WI38 (cell line): ENCODE measurements at regions not wholly inside any gene's neighbourhood (a gene's known extent, or its start where the extent isn't known, plus 50 kb on each side); places are given as distances from the start of the nearest gene placed in this dataset.

ENCODE experiments used
- H3K4me3 ChIP-seq: 2 replicates; pipeline ENCODE4 v1.5.1; 2011; ENCODE audit warnings: low read depth, mild to moderate bottlenecking, control low read depth, low read length
- TF ChIP-seq, protein P1 (sequence below): IDR thresholded peaks from 2 replicates; pipeline ENCODE4 v1.5.1; 2012; ENCODE audit warnings: low read depth, mild to moderate bottlenecking, control low read depth, low read length

DNA sequence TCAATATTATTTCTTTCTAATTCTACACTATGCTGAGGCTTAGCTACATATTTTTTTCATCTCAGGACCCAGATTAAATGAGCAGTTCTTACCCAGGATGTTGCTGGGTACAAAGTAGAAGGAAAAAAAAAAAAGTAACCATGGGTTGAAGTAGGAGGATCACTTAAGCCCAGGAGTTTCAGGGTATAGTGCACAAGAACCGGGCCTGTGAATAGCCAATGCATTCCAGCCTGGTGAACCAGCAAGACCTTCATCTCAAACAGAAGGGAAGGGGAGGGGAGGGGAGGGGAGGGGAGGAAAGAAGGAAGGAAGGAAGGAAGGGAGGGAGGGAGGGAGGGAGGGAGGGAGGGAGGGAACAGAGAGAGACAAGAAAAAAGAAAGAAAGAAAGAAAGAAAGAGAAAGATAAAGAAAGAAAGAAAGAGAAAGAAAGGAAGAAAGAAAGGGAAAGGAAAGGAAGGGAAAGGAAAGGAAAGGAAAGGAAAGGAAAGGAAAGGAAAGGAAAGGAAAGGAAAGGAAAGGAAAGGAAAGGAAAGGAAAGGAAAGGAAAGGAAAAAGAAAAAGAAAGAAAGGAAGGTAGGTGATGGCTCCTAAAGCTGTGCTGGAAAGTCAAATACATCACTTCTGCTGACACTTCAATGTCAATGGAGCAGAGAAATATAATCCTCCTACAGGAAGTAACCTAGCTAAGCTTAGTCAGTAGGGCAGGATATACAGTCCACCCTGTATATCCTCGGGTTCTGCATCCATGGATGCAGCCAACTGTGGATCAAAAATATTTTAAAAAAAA is 206.8 kb upstream of the TGFBR2 start:
- TF ChIP-seq, protein P1, sequence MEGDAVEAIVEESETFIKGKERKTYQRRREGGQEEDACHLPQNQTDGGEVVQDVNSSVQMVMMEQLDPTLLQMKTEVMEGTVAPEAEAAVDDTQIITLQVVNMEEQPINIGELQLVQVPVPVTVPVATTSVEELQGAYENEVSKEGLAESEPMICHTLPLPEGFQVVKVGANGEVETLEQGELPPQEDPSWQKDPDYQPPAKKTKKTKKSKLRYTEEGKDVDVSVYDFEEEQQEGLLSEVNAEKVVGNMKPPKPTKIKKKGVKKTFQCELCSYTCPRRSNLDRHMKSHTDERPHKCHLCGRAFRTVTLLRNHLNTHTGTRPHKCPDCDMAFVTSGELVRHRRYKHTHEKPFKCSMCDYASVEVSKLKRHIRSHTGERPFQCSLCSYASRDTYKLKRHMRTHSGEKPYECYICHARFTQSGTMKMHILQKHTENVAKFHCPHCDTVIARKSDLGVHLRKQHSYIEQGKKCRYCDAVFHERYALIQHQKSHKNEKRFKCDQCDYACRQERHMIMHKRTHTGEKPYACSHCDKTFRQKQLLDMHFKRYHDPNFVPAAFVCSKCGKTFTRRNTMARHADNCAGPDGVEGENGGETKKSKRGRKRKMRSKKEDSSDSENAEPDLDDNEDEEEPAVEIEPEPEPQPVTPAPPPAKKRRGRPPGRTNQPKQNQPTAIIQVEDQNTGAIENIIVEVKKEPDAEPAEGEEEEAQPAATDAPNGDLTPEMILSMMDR = no peak

DNA sequence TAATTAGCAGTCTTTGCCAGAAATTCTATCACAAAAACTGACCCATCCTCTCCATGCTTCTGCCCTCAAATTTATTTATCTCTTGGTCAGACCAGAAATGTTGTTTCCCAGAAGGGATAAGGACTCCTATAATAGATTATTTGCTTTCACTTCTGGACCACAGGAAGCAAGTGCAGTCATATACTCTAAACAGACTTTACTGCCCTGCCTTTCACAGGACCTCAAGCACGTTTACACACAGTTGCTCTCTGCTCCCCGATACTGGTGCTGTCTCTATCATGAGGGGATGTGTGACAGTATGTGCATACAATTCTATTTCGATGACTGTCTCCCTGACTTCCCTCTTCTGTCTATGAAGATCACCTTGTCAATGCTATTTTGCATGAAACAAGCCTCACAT is 205.5 kb upstream of the TGFBR2 start:
- H3K4me3 ChIP-seq = no peak overlapping the region
- TF ChIP-seq, protein P1 = no peak

More for the DNA sequence above, 206.8 kb upstream of the TGFBR2 start:
- no peak overlapping the region for H3K4me3 ChIP-seq

DNA sequence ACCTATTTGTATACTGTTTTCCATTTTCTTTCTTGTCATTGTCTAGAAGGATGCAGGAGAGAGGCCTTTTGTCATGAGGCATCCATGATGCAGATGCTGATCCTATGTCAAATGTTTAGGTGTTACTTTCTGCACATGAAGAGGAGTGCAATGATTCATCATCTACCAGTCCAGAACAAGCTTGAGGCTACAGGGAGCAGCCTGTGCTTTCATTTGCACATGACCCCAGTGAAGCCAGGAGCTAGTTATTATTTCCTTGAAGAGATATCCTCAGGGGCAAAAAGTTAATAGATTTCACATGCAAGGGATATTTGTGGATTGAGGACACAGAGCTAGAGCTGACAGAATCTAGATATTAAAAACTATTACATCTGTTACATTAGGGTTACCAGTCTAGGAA is 204.4 kb upstream of the TGFBR2 start:
- TF ChIP-seq, protein P1 = no peak
- H3K4me3 ChIP-seq = no peak overlapping the region

DNA sequence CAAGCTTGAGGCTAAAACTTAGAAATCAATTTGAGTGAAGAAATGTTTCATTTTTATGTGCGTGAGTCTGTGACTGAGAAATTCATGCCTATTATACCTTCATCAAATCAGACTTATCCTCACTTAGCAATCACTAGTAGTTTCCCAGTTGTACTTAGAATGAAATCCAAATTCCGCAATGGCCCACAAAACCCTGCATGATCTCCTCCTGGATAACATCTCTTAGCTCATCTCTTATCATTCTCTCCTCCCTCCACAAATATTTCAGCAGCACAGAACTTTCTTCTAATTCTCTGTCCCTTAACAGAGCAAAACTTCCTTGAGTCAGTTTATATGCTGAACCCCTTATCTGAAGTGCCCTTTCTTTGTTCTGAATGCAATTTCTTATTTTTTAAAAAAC is 198.8 kb upstream of the TGFBR2 start:
- TF ChIP-seq, protein P1 = no peak
- H3K4me3 ChIP-seq = no peak overlapping the region

DNA sequence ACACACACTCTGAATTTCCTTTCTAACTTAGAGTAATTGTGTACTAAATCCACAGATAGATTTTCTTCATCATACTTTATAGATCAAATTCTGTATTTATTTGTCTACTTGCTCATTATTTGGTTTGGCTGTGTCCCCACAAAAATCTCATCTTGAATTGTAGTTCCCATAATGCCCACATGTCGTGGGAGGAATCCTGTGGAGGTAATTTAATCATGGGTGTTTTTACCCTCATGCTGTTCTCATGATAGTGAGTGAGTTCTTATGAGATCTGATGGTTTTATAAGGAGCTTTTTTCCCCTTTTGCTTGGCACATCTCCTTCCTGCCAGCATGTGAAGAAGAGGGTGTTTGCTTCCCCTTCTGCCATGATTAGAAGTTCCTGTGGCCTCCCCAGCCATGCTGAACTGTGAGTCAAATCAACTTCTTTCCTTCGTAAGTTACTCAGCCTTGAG is 198.3 kb upstream of the TGFBR2 start:
- TF ChIP-seq, protein P1 = no peak
- H3K4me3 ChIP-seq = no peak overlapping the region

DNA sequence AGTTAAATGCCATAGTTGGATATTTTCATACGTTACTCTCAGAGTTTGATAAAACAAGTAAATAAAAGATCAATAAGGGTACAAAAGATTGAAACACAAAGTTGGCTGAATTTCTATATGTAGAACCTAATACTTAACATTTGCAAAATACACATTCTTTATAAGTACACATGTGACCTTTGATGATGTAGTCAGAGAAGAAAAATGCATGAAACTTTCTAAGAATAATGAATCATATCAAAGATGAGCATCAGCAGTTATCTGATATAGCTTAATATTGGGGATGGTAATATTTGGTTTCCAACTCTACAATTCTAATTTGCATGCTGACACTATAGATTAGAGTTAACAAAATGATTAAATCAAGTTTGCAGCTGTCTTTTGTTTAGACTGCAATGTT is 188.0 kb upstream of the TGFBR2 start:
- TF ChIP-seq, protein P1 = no peak
- no peak overlapping the region for H3K4me3 ChIP-seq

DNA sequence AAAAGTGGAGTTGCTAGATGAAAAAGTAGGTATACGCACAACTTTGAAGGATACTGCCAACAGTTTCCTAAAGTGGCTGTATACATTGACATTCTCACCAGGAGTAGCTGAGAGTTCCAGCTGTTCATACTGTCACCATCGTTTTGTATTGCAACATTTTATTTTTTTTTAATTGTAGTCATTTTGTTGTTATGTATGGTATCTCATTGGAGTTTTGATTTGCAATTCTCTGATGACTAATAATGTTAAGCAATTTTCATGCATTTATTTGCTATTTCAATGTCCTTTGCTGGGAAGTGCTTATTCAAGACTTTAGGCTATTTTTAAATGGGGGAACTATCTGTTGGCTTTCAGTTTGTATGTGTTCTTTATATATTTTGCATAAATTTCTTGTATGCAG is 185.1 kb upstream of the TGFBR2 start:
- TF ChIP-seq, protein P1 = no peak
- no peak overlapping the region for H3K4me3 ChIP-seq
